ENCODE measurements at regions not wholly inside any gene's neighbourhood (a gene's known extent, or its start where the extent isn't known, plus 50 kb on each side); places are given as distances from the start of the nearest gene placed in this dataset.

DNA sequence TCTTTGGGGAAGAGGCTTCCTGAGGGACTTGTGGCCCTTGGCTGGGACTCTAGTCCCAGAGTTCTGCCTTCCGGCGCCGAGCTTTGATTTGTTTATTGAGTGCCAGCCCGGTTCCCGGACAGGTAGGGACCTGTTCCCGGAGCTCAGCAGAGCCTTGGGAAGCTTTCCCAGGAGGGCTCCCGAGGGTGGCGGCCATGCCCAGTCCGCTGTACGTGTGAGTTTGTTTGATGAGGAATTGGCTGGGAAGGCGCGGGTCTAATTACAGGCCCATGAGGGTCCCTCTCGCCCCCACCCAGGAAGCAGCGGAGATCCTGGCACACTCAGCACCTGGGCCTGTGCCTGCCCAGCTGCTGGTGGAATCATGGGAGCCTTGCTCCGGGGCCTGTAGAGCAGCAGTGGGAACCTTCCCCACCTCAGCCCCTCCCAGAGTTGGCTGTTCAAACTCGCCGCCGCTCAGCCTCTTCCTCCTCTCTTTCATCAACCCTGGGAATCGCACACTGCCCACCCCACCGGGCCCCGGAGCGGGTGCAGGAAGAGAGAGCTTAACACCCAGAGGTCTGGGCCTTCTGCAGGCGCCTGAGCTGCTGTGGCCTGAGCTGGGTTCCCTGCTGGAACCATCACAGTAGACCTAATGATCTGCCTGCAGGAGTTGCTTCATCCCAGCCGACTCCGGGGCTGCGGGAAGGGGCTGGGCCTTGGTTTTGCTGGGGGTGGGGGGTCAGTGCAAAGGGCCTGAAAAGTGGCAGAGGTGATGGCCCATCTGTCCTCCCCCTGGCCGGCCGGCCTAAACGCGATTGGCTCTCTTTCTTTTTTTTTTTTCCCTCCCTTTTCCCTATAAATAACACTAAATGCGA is 313.7 kb downstream of the SEC14L1 start (continued):
- TF ChIP-seq, protein P1, sequence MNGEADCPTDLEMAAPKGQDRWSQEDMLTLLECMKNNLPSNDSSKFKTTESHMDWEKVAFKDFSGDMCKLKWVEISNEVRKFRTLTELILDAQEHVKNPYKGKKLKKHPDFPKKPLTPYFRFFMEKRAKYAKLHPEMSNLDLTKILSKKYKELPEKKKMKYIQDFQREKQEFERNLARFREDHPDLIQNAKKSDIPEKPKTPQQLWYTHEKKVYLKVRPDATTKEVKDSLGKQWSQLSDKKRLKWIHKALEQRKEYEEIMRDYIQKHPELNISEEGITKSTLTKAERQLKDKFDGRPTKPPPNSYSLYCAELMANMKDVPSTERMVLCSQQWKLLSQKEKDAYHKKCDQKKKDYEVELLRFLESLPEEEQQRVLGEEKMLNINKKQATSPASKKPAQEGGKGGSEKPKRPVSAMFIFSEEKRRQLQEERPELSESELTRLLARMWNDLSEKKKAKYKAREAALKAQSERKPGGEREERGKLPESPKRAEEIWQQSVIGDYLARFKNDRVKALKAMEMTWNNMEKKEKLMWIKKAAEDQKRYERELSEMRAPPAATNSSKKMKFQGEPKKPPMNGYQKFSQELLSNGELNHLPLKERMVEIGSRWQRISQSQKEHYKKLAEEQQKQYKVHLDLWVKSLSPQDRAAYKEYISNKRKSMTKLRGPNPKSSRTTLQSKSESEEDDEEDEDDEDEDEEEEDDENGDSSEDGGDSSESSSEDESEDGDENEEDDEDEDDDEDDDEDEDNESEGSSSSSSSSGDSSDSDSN (CRISPR knock-in tag; IDR thresholded peaks at IDR 0.05), result 0 out of 2 replicates have a peak, but pooled peaks have one; percentile 0
- TF ChIP-seq, protein P2, sequence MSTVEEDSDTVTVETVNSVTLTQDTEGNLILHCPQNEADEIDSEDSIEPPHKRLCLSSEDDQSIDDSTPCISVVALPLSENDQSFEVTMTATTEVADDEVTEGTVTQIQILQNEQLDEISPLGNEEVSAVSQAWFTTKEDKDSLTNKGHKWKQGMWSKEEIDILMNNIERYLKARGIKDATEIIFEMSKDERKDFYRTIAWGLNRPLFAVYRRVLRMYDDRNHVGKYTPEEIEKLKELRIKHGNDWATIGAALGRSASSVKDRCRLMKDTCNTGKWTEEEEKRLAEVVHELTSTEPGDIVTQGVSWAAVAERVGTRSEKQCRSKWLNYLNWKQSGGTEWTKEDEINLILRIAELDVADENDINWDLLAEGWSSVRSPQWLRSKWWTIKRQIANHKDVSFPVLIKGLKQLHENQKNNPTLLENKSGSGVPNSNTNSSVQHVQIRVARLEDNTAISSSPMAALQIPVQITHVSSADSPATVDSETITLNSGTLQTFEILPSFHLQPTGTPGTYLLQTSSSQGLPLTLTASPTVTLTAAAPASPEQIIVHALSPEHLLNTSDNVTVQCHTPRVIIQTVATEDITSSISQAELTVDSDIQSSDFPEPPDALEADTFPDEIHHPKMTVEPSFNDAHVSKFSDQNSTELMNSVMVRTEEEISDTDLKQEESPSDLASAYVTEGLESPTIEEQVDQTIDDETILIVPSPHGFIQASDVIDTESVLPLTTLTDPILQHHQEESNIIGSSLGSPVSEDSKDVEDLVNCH (CRISPR knock-in tag; IDR thresholded peaks at IDR 0.05), result 0 out of 2 replicates have a peak, but pooled peaks have one; percentile 41
- TF ChIP-seq DNMT1 (CRISPR knock-in tag; IDR thresholded peaks at IDR 0.05) (no peak), TAF1 (CRISPR knock-in tag; IDR thresholded peaks at IDR 0.05) (peak; percentile 36; the same call in 1 of the 2 replicates), BORCS8-MEF2B (CRISPR knock-in tag; IDR thresholded peaks at IDR 0.05) (0 out of 2 replicates have a peak, but pooled peaks have one; percentile 18), ATF7 (IDR thresholded peaks at IDR 0.05) (no peak), ATF7 (CRISPR knock-in tag; IDR thresholded peaks at IDR 0.05) (no peak), KLF11 (CRISPR knock-in tag; IDR thresholded peaks at IDR 0.05) (no peak), SRSF9 (IDR thresholded peaks at IDR 0.05; ENCODE audit: borderline replicate concordance, insufficient read depth, low read depth, low read length, poor library complexity, severe bottlenecking) (no peak), ZNF143 (CRISPR knock-in tag; IDR thresholded peaks at IDR 0.05) (peak; percentile 57), CHCHD3 (CRISPR knock-in tag; IDR thresholded peaks at IDR 0.05) (no peak), ARHGAP35 (CRISPR knock-in tag; IDR thresholded peaks at IDR 0.05; ENCODE audit: borderline replicate concordance) (0 out of 2 replicates have a peak, but pooled peaks have one; percentile 19), ZNF660 (CRISPR knock-in tag; IDR thresholded peaks at IDR 0.05; ENCODE audit: borderline replicate concordance, low read depth) (no peak), ZKSCAN1 (IDR thresholded peaks at IDR 0.05; ENCODE audit: low read length) (no peak), ZNF749 (CRISPR knock-in tag; IDR thresholded peaks at IDR 0.05; ENCODE audit: borderline replicate concordance) (0 out of 2 replicates have a peak, but pooled peaks have one; percentile 40), ZNF772 (CRISPR knock-in tag; IDR thresholded peaks at IDR 0.05) (peak; percentile 21; the same call in 1 of the 2 replicates)
- TF ChIP-seq, protein P3, sequence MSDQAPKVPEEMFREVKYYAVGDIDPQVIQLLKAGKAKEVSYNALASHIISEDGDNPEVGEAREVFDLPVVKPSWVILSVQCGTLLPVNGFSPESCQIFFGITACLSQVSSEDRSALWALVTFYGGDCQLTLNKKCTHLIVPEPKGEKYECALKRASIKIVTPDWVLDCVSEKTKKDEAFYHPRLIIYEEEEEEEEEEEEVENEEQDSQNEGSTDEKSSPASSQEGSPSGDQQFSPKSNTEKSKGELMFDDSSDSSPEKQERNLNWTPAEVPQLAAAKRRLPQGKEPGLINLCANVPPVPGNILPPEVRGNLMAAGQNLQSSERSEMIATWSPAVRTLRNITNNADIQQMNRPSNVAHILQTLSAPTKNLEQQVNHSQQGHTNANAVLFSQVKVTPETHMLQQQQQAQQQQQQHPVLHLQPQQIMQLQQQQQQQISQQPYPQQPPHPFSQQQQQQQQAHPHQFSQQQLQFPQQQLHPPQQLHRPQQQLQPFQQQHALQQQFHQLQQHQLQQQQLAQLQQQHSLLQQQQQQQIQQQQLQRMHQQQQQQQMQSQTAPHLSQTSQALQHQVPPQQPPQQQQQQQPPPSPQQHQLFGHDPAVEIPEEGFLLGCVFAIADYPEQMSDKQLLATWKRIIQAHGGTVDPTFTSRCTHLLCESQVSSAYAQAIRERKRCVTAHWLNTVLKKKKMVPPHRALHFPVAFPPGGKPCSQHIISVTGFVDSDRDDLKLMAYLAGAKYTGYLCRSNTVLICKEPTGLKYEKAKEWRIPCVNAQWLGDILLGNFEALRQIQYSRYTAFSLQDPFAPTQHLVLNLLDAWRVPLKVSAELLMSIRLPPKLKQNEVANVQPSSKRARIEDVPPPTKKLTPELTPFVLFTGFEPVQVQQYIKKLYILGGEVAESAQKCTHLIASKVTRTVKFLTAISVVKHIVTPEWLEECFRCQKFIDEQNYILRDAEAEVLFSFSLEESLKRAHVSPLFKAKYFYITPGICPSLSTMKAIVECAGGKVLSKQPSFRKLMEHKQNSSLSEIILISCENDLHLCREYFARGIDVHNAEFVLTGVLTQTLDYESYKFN (CRISPR knock-in tag; conservative IDR thresholded peaks at IDR 0.05), result no peak
- TF ChIP-seq, protein P4, sequence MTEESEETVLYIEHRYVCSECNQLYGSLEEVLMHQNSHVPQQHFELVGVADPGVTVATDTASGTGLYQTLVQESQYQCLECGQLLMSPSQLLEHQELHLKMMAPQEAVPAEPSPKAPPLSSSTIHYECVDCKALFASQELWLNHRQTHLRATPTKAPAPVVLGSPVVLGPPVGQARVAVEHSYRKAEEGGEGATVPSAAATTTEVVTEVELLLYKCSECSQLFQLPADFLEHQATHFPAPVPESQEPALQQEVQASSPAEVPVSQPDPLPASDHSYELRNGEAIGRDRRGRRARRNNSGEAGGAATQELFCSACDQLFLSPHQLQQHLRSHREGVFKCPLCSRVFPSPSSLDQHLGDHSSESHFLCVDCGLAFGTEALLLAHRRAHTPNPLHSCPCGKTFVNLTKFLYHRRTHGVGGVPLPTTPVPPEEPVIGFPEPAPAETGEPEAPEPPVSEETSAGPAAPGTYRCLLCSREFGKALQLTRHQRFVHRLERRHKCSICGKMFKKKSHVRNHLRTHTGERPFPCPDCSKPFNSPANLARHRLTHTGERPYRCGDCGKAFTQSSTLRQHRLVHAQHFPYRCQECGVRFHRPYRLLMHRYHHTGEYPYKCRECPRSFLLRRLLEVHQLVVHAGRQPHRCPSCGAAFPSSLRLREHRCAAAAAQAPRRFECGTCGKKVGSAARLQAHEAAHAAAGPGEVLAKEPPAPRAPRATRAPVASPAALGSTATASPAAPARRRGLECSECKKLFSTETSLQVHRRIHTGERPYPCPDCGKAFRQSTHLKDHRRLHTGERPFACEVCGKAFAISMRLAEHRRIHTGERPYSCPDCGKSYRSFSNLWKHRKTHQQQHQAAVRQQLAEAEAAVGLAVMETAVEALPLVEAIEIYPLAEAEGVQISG (CRISPR knock-in tag; IDR thresholded peaks at IDR 0.05), result no peak

Data from HepG2 (cell line).